CMK (cell line): ENCODE measurements at regions not wholly inside any gene's neighbourhood (a gene's known extent, or its start where the extent isn't known, plus 50 kb on each side); places are given as distances from the start of the nearest gene placed in this dataset.
"Not testable (repeated sequence)": the region's sequence is repeated elsewhere in the genome, so short reads cannot be mapped to it uniquely, and the experiment has no call there.

ENCODE experiments used
- DNase-seq: peaks from one replicate; pipeline ENCODE4 v3.0.0-alpha.2; 2010; ENCODE audit warnings: low read depth

DNA sequence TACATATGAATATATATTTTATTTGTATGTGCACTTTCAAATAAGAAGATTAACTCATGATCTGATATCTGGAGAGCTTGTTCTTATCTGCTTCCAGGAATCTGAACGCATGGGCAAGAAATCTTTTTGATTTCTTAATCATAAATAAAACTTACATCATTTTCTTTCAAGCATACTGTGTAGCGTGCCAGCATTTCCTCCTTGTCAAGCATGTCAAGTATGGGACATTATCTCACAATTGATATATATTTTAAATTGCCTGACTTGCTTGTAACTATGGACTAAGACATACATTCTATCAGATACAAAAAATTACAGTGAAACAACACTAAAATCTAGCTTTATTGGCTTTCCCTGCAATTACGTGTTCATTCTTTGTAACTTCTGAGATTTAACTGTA is 1128.2 kb downstream of the PLA2G4A start:
- no peak for DNase-seq

DNA sequence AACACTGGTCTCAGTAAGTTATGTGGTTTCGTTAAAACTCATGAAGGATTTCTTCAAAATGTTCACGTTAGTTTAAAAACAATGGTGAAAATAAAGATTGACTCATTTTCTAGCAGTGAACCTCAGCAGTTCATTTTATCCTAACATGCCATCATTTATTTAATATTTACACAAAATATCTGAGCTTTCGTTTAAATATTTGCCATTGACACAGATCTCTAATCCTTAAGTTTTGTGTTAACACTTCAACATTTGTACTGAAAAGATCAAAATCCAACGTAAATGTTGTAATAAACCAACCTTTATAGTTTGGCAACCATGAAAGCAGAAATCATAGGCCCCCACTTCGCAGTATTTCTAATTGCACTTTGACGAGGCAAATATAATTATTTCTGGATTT is 1129.5 kb downstream of the PLA2G4A start:
- DNase-seq: no peak

DNA sequence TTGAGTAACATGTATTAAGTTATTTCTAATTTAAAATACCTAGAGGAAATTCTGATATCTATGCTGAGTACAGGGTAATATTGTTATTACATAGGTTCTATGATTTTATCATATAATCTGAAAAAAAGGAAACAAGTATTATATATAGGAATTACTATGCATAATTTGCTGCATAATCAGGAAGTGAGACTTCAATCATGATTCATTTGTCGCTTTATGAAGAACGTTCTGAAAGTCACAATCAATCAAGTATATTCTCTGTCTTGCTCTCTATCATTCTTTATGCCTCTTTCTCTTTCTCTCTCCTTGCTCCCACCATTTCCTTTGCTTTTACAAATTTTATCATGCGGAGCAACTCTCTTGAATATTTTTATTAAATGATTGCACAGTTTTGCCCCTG is 1130.3 kb downstream of the PLA2G4A start:
- no peak for DNase-seq

DNA sequence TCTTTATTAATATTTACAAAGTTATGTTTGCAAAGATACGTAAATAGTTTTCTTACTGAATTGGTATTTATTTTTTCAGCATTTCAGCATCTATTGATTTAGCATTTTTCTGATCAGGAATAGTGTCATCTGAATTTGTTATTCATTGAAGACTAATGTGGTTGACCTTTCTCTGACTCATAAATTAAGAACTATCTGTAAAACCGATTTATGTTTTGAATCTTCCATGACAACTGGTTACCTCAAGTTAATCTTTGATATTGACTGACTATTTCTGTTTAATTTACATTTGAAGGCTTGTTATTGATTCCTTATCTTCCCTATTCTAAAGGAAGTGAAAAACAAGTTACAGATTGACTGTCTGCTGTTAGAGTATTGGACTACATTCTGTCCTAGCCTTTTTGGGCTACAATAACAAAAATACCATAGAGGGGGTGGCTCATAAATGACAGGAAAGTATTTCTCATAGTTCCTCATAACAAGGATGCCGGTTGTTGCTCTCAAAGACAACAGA is 1131.4 kb downstream of the PLA2G4A start:
- no peak for DNase-seq

DNA sequence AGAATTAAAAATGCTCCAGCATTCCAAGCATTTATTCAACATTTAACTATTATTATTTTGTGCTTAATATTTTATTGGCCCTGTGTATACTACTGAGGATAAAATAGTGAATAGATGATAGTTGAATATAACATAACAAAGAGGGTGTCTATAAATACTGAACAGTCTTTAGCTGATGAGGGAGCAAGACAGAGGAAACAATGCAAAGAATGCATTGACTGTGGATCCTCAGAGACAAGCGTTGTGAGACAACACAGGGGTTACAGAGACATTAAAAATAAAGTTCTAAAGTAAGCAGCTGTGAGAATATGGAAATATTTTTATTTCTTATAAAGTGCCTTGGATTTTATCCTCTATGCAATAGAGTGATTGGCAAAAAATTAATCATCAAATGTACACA is 1133.1 kb downstream of the PLA2G4A start:
- no peak for DNase-seq

DNA sequence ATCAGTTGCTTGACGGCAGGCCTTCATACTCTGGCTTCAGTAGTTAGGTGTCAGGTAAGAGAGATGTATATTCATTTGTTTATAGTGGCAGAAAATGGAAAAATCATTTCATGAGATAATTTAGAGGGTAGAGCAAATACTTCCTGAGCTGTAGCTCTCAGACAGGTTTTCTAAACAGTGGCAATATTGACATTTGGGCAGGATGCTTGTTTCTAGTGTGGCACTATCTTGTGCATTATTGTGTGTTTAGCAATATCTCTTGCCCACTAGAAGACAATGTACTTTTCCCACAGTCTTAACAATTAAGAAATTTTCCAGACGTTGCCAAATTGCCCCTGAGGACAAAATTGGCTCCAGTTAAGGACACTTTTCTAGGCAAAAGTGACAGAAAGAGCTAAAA is 1143.1 kb downstream of the PLA2G4A start:
- no peak for DNase-seq

DNA sequence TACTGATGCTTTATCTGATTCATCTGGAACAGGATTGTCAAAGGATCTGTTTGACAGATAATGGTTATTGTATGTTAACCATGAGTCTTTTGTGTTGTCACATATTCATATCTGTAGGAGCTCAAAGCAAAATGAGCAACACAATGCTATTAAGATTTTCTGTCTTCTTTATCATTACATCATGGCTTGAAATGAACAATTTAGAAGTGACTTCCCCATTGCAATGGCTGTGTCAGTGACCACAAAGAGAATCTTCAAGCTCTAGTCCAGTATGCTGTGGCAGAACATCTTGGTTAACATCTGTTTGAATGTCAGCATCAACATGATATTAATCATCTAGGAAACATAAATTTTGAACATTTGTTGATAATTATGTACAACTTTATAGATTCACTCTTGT is 1148.5 kb downstream of the PLA2G4A start:
- no peak for DNase-seq

DNA sequence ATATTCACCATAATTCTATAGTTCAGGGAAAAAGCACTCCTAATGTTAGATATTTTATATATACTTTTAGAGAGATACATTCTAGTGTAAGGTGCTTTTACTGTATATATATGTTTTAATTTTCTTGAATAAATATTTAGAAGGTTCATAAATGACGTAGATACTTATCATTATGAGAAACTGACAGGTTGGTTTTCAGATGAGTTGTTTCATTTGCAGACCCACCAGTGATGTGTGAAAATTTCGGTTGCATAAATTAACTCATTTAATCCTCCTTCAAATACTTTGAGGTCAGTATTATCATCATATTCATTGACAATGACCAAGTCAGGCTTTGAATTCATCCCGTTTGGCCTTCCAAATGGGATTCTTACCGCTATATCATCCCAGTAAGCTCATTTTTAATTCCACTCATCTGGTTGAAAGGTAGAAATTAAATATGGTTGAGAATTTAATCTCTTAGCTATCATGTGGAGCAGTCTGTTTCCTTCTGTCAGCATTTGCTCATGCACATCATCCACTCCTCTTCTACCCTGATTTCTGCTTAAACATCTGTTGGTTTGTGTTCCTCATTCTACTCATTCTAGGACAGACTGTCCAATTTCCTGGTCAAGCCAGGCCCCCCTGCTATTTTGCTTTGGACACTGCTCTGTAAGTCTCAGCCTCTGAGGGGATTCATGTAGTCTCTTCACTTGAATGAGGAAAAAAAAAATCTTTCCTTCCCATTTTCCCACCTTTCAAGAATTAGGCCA is 1156.6 kb downstream of the PLA2G4A start:
- no peak for DNase-seq

DNA sequence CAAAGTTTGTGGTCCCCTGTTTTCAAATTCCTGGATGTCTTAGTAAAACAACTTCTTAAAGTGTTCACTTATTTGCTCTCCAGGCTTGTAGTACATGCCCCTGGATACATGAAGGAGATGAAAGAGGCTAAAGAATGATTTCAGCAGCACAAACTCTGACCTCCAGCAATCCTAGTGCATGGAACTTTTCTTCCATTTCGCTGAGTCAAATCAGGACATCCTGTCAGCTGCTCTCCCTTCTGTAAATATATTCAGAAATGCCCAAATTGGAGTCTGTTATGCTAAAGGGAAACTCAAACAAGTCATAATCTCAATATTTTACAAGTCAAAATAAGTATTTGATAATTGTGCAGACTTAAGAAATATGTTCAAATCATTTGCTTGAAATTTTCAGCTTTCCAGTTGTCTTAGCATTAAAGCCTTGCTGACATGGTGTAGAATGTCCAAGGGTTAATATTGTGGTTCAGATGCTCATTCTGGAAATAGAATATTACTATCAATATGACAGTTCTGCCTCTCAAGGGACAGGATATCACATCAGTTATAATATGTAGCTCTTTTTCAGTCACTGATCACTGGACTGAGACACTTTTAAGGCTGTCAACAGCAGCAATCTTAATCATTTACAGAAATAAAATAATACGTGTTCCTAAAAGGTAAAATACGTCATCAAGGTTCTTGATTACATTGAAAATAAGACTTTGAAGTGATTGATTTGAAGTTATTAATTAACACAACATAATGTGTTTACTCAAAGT is 1157.3 kb downstream of the PLA2G4A start:
- DNase-seq: no peak

DNA sequence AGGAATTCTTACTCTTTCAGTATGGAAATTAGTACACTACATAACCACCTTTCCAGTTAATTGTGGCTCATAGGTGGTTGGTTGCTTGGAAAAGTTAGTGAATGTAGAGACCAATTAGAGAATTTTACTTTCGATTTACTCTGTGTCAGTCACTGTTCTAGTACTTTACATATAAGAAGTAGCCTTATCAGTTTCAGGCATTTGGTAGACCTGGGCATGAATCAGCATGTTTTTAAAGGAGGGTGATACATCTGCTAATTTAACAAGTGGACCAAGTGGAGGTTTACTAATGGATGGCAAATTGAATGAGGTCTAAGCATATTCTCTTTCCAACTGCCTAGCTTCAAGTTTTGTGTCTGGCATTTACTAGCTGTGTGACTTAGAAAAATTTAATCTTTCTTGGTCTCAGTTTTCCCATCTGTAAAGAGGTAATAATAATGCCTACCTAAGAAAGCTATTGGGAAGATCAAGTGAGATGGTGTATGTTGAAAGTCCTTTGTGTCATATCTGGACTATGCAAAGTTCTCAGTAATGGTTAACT is 1158.6 kb downstream of the PLA2G4A start:
- no peak for DNase-seq

DNA sequence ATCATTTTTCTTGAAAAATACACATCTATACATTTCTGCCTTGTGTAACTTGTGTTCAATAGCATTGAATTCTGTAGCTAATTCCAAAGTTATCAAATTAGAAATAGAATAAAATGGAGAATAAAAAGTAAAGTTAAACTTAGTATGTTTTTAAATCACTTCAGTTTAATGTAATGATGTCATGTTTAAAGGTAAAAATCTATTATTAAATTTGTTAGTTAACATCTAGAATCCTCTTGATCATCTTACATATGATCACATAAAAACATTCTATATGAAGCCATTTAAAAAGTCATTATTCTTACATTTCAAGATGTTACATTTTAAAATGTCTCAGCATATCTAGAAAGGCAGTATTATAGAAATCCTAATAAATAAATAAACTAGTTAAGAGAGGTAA is 1163.2 kb downstream of the PLA2G4A start:
- DNase-seq: no peak

DNA sequence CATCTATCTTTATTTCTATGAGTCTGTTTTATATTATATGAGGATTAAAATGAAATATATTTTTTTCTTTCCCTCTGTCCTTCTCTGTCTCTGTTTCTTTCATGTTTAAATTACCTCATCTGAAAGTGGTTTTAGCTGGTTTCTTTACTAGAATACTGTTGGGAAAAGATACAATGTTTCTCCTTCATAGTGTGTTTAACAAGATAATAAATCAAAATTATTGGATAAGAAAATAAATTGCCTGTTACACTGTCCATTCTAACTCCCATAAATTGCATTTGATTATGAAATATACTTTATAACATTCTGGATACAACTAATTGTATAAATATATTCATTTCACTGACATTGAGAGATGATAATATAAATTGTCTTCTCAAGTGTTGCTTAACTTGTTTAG is 1168.0 kb downstream of the PLA2G4A start:
- no peak for DNase-seq

DNA sequence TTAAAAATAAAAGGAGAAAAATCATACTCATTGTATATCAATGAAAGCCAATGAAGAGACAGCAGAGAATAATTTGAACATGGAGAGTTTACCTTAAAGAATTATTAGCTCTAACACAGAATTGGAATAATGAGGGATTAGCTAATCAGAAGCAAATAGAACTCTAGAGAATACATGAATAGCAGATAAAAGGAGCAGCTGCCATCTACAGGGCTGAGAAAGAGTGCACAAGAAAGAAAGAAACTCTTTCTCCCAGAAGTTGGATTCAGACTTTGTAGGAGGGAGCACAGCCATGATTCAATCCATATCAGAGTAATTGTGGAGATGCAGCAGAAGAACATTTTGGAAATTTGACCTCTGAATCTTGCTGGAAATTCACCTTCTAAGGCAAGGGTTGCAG is 1171.2 kb downstream of the PLA2G4A start:
- no peak for DNase-seq

DNA sequence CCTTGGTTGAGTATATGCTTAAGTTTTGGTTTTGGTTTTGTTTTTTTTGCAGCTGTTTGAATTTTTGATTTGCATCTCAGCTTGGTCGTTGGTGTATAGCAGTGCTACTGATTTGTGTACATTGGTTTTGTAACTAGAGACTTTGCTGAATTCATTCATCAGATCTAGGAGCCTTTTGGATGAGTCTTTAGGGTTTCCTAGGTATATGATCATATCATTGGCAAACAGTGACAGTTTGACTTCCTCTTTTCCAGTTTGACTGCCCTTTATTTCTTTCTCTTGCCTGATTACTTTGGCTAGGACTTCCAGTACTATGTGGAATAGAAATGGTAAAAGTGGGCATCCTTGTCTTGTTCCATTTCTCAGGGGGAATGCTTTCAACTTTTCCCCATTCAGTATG is 1174.9 kb downstream of the PLA2G4A start:
- not testable (repeated sequence) for DNase-seq

DNA sequence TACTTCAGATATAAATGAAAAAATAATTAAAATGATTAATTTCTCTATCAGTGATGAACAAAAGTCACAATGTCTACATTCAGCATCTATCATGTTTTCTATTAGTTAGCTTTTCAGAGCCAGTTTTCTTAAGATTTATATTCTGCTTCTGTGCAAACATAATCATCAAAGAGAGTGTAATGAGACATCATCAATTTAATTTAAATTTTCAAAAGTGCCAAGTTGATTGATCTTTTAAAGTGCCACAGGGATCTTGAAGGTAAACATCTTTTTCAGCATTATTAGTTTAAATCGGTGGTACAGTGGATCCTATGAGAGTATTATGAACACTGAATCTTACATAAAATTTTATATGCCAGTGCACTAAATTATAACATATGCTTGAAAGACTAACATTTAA is 1176.1 kb downstream of the PLA2G4A start:
- no peak for DNase-seq

DNA sequence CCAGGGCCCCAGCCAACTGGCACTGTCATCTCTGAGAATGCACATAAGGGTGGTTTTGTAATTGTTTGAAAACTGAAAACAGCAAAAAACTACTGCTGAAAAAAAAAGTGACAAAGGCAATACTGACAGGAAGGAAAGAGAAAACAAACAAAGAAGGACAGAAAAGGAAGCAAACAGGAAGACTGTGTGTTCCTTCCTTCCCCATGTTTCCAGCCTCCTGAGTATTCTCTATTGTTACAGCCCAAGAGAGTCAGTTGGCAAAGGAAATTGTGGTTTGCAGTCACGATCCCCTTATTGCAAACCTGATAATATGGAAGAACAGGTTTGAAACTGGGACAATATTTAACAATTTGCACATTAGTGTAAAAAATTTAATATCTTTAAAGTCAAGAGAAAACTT is 1177.6 kb downstream of the PLA2G4A start:
- DNase-seq: no peak

DNA sequence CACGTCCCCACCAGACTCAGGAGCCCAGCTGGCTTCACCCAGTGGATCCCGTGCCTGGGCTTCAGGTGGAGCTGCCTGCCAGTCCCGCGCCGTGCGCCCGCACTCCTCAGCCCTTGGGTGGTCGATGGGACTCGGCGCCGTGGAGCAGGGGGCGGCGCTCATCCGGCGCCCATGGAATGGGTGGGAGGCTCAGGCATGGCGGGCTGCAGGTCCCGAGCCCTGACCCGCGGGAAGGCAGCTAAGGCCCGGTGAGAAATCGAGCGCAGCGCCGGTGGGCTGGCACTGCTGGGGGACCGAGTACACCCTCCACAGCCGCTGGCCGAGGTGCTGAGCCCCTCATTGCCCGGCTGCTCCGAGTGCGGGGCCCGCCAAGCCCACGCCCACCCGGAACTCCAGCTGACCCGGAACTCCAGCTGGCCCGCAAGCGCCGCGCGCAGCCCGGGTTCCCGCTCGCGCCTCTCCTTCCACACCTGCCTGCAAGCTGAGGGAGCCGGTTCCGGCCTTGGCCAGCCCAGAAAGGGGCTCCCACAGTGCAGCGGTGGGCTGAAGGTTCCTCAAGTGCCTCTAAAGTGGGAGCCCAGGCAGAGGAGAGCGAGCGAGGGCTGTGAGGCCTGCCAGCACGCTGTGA is 1184.6 kb downstream of the PLA2G4A start:
- DNase-seq: not testable (repeated sequence)

DNA sequence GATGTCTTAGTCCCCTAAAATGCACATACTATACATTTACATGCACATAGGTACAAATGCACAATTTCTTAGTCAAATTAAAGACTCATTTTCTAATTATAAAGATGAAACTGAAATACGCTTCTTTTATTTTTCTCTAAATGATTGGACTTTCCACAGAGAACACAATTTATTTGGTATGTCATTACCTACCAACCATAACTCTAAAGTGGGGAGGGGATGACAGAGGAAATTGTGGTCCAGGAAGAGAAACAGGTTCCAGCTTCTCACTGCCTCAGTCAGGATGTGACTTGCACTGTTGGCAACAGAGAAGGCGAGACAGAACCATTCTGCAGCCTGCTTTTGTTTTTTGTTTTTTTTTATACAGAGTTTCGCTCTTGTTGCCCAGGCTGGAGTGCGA is 1189.2 kb downstream of the PLA2G4A start:
- no peak for DNase-seq

DNA sequence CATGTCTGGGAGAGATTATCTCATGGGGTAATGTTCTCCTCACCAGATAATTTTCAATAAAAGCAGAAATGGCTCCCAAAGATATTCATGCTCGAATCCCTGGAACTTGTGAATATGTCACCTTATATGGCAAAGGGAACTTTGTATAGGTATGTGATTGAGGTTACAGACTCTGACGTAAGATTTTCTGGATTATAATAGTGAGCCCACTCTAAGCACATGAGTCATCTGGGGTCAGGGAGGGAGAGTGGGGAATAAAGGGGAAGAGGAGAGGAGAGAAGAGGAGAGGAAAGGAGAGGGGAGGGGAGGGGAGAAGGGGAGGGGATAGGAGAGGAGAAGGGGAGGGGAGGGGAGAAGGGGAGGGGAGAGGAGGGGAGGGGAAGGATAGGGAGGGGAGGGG is 1193.9 kb downstream of the PLA2G4A start:
- no peak for DNase-seq

DNA sequence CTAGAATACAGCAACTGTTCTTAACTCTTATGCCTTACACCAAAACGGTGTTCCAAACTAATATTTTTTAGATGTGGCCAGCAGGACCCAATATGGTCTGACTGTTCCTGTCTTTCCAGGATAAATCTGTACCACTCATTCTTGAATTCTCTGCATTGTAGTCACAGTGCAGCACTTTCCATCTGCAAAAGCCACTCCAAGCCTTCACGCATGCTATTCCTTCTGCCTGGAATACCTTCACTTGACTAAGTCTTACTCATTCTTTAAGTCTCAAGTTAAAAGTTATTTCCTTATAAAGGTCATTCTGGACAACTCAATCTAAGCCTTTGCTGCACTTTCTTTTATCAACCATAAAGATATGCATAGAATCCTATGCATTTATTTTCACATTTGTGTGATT is 1194.5 kb downstream of the PLA2G4A start:
- DNase-seq: no peak

DNA sequence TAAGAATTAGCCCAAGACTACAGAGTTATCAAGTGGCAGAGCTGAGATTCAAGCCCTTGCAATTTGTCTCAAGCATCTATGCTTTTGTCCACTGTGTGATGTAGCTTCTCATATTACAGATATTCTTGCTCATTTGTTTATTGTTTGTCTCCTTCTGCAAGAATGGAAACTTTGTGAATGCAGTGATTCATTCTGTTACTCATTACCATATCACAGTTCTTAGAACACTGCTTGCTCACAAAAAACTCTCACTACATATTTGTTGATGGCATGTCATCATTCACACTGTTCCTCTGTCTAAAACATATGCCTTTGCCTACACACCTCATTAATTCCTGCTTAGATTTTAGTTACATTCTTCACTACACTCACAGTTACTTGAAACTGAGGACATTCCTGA is 1198.9 kb downstream of the PLA2G4A start:
- DNase-seq: no peak

DNA sequence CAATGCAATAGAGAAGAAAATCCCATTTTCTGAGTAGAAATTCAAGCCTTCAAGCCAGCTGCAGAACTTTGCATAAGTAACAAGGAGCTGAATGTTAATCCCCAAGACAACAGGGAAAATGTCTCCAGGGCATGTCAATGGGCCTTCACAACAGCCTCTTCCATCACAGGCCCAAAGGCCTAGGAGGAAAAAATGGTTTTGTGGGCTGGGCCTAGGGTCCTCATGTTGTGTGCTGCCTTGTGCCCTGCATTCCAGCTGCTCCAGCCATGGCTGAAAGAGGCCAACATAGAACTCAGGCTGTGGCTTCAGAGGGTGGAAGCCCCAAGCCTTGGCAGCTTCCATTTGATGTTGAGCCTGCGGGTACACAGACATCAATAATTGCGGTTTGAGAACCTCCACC is 1208.8 kb downstream of the PLA2G4A start:
- not testable (repeated sequence) for DNase-seq
